GM23338 (cell line): ENCODE measurements at regions not wholly inside any gene's neighbourhood (a gene's known extent, or its start where the extent isn't known, plus 50 kb on each side); places are given as distances from the start of the nearest gene placed in this dataset.

Experiments used
- ATAC-seq: fragments of 200-7000 bp; cut with Tn5 transposase; 3 replicates; pipeline ENCODE4 v1.9.1; 2020
- DNase-seq: peaks from one replicate; pipeline ENCODE4 v3.0.0-alpha.2; 2015; ENCODE audit warnings: low spot score
- H2AFZ ChIP-seq: fragments of 200-600 bp; sonication (generic); 2 replicates; pipeline ENCODE4 v1.8.0; 2016; ENCODE audit warnings: antibody characterized with exemption, mild to moderate bottlenecking, moderate library complexity
- H3F3A ChIP-seq: fragments of 200-600 bp; sonication (generic); replicated peaks from 2 replicates; pipeline ENCODE4 v1.8.0; 2017; ENCODE audit warnings: antibody characterized with exemption, mixed run types, low read depth
- H3K27ac ChIP-seq: fragments of 200-600 bp; sonication (generic); 2 replicates; pipeline ENCODE4 v1.6.1; 2016; ENCODE audit warnings: low read depth
- H3K27me3 ChIP-seq: fragments of 200-600 bp; sonication (generic); 2 replicates; pipeline ENCODE4 v1.8.0; 2016; ENCODE audit warnings: mild to moderate bottlenecking, mixed run types, moderate library complexity; ENCODE audit not compliant: insufficient read depth
- H3K36me3 ChIP-seq: fragments of 200-600 bp; sonication (generic); 2 replicates; pipeline ENCODE4 v1.8.0; 2016; ENCODE audit warnings: mild to moderate bottlenecking; ENCODE audit not compliant: insufficient read depth
- H3K4me1 ChIP-seq: fragments of 200-600 bp; sonication (generic); 2 replicates; pipeline ENCODE4 v1.8.0; 2016; ENCODE audit warnings: mild to moderate bottlenecking, moderate library complexity; ENCODE audit not compliant: insufficient read depth
- H3K4me2 ChIP-seq: fragments of 200-600 bp; sonication (generic); 2 replicates; pipeline ENCODE4 v1.7.1; 2017; ENCODE audit warnings: mixed run types
- H3K4me3 ChIP-seq: fragments of 200-600 bp; sonication (generic); 2 replicates; pipeline ENCODE4 v1.6.1; 2016; ENCODE audit warnings: mixed run types
- H3K79me2 ChIP-seq: fragments of 200-600 bp; sonication (generic); replicated peaks from 2 replicates; pipeline ENCODE4 v1.8.0; 2017; ENCODE audit warnings: mild to moderate bottlenecking; ENCODE audit not compliant: insufficient read depth
- H3K9me2 ChIP-seq: fragments of 200-600 bp; sonication (generic); 2 replicates; pipeline ENCODE4 v1.8.0; 2017; ENCODE audit not compliant: insufficient read depth
- H4K20me1 ChIP-seq: fragments of 200-600 bp; sonication (generic); replicated peaks from 2 replicates; pipeline ENCODE4 v1.8.0; 2017; ENCODE audit warnings: mild to moderate bottlenecking; ENCODE audit not compliant: insufficient read depth
- H3K27ac Mint-ChIP-seq: 2 replicates; pipeline ENCODE4 v1.8.0; 2020; ENCODE audit warnings: inconsistent platforms, mild to moderate bottlenecking, moderate library complexity, mixed read lengths
- H3K27me3 Mint-ChIP-seq: 3 replicates; pipeline ENCODE4 v1.8.0; 2022; ENCODE audit warnings: low read depth, mild to moderate bottlenecking, moderate library complexity, mixed read lengths, inconsistent platforms; ENCODE audit not compliant: insufficient read depth, poor library complexity
- H3K36me3 Mint-ChIP-seq: 3 replicates; pipeline ENCODE4 v1.8.0; 2021; ENCODE audit warnings: low read depth, mild to moderate bottlenecking, inconsistent platforms, moderate library complexity, mixed read lengths
- H3K4me1 Mint-ChIP-seq: 3 replicates; pipeline ENCODE4 v1.8.0; 2020; ENCODE audit warnings: mild to moderate bottlenecking, inconsistent platforms, mixed read lengths
- H3K4me3 Mint-ChIP-seq: 3 replicates; pipeline ENCODE4 v1.8.0; 2021; ENCODE audit warnings: moderate library complexity, mild to moderate bottlenecking, inconsistent platforms, mixed read lengths
- H3K9me3 Mint-ChIP-seq: 3 replicates; pipeline ENCODE4 v1.8.0; 2020; ENCODE audit warnings: moderate library complexity, mild to moderate bottlenecking, inconsistent platforms, mixed read lengths
- CREB1 ChIP-seq: fragments of 250-450 bp; sonication (Bioruptor Pico); IDR thresholded peaks from 2 replicates; pipeline ENCODE4 v1.5.0; 2020; ENCODE audit warnings: low read depth, mild to moderate bottlenecking, moderate library complexity
- CTCF ChIP-seq, 2 experiments: fragments of 200-600 bp in 1 of 2; sonication (generic) in 1 of 2; conservative IDR thresholded peaks; 2 replicates each; pipeline versions ENCODE4 v1.5.1 to v1.6.1; 2016 to 2017; ENCODE audit warnings: antibody characterized with exemption in 2 of 2, low read depth in 2 of 2, mild to moderate bottlenecking in 2 of 2, moderate library complexity in 1 of 2
- EZH2 ChIP-seq: fragments of 200-600 bp; sonication (generic); IDR thresholded peaks from one replicate; pipeline ENCODE4 v1.8.0; 2017; ENCODE audit warnings: antibody characterized with exemption, mild to moderate bottlenecking, low read depth; ENCODE audit not compliant: unreplicated experiment
- EZH2phosphoT487 ChIP-seq: fragments of 200-600 bp; sonication (generic); IDR thresholded peaks from one replicate; pipeline ENCODE4 v1.8.1; 2018; ENCODE audit warnings: antibody characterized with exemption; ENCODE audit not compliant: unreplicated experiment
- JUNB ChIP-seq: IDR thresholded peaks from one replicate; pipeline ENCODE4 v1.6.1; 2016; ENCODE audit warnings: antibody characterized with exemption; ENCODE audit not compliant: unreplicated experiment
- NANOG ChIP-seq: IDR thresholded peaks from 2 replicates; pipeline ENCODE4 v1.6.1; 2016; ENCODE audit warnings: antibody characterized with exemption, borderline replicate concordance
- POLR2AphosphoS5 ChIP-seq: IDR thresholded peaks from 2 replicates; pipeline ENCODE4 v1.6.1; 2016; ENCODE audit warnings: antibody characterized with exemption, low read depth
- STAT1 ChIP-seq: IDR thresholded peaks from one replicate; pipeline ENCODE4 v1.6.1; 2016; ENCODE audit warnings: antibody characterized with exemption; ENCODE audit not compliant: unreplicated experiment
- ZNF114 ChIP-seq: fragments of 250-450 bp; sonication (Bioruptor Pico); IDR thresholded peaks from 2 replicates; pipeline ENCODE4 v1.5.0; 2020; ENCODE audit warnings: mild to moderate bottlenecking, moderate library complexity
- ZNF331 ChIP-seq: fragments of 250-450 bp; sonication (Bioruptor Pico); IDR thresholded peaks from 2 replicates; pipeline ENCODE4 v1.5.0; 2020; ENCODE audit warnings: low read depth, mild to moderate bottlenecking, moderate library complexity
- ZNF462 ChIP-seq: fragments of 250-450 bp; sonication (Bioruptor Pico); IDR thresholded peaks from 2 replicates; pipeline ENCODE4 v1.5.0; 2020; ENCODE audit warnings: mild to moderate bottlenecking, moderate library complexity
- TF ChIP-seq, protein P1 (sequence below): IDR thresholded peaks from one replicate; pipeline ENCODE4 v1.6.1; 2018; ENCODE audit warnings: antibody characterized with exemption; ENCODE audit not compliant: unreplicated experiment
- TF ChIP-seq, protein P2 (sequence below): IDR thresholded peaks from 2 replicates; pipeline ENCODE4 v1.6.1; 2016; ENCODE audit warnings: antibody characterized with exemption

DNA sequence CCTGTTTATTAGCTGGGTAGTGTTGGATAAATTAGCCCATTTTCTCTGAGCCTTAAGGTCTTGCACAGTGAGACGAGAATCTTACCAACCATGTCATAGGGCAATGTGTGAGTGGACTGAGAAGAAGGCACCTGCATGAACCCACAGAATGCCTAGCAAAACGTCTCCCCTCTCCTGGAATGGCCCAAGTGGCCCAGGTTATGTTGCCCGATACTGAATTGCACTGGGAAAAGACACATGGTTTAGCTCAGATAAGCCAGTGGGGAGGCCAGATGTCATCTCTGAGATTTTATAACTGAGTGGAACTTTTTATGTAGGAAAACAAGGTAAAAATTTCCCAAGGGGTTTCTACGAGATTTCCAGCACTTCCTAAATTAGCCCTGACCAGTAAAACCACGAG is 104.7 kb upstream of the IKZF1 start:
- Histone ChIP-seq H3K4me1 (0 out of 2 replicates have a peak, but pooled peaks cover 4% of the 10 kb centered on the region), H4K20me1 (no peaks in the 10 kb centered on the region), H3K27ac (no peak overlapping the region), H3K79me2 (no peaks in the 10 kb centered on the region), H3K27me3 (no peaks in the 10 kb centered on the region), H2AFZ (no peak overlapping the region), H3F3A (no peaks in the 10 kb centered on the region), H3K9me2 (no peaks in the 10 kb centered on the region), H3K4me3 (no peak overlapping the region), H3K4me2 (no peak overlapping the region), H3K36me3 (no peaks in the 10 kb centered on the region)
- H3K36me3 Mint-ChIP-seq, result no peaks in the 10 kb centered on the region
- peaks cover 11% of the 10 kb centered on the region; the same call in 2 of the 3 replicates for H3K4me1 Mint-ChIP-seq
- no peak for ATAC-seq
- peaks cover 2% of the 10 kb centered on the region for H3K27me3 Mint-ChIP-seq
- H3K27ac Mint-ChIP-seq, result no peak overlapping the region
- H3K4me3 Mint-ChIP-seq, result no peak overlapping the region
- TF ChIP-seq CTCF (conservative IDR thresholded peaks at IDR 0.05; ENCODE audit: low read depth in 2 of 2), result no peak
- TF ChIP-seq, protein P1, sequence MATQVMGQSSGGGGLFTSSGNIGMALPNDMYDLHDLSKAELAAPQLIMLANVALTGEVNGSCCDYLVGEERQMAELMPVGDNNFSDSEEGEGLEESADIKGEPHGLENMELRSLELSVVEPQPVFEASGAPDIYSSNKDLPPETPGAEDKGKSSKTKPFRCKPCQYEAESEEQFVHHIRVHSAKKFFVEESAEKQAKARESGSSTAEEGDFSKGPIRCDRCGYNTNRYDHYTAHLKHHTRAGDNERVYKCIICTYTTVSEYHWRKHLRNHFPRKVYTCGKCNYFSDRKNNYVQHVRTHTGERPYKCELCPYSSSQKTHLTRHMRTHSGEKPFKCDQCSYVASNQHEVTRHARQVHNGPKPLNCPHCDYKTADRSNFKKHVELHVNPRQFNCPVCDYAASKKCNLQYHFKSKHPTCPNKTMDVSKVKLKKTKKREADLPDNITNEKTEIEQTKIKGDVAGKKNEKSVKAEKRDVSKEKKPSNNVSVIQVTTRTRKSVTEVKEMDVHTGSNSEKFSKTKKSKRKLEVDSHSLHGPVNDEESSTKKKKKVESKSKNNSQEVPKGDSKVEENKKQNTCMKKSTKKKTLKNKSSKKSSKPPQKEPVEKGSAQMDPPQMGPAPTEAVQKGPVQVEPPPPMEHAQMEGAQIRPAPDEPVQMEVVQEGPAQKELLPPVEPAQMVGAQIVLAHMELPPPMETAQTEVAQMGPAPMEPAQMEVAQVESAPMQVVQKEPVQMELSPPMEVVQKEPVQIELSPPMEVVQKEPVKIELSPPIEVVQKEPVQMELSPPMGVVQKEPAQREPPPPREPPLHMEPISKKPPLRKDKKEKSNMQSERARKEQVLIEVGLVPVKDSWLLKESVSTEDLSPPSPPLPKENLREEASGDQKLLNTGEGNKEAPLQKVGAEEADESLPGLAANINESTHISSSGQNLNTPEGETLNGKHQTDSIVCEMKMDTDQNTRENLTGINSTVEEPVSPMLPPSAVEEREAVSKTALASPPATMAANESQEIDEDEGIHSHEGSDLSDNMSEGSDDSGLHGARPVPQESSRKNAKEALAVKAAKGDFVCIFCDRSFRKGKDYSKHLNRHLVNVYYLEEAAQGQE, result no peak
- no peak for TF ChIP-seq EZH2phosphoT487
- no peak for TF ChIP-seq CREB1 (CRISPR knock-in tag)
- no peak for TF ChIP-seq ZNF331 (CRISPR knock-in tag)
- no peak for TF ChIP-seq POLR2AphosphoS5
- no peak for TF ChIP-seq STAT1
- TF ChIP-seq JUNB, result no peak
- no peak for TF ChIP-seq ZNF462 (CRISPR knock-in tag)
- TF ChIP-seq, protein P2, sequence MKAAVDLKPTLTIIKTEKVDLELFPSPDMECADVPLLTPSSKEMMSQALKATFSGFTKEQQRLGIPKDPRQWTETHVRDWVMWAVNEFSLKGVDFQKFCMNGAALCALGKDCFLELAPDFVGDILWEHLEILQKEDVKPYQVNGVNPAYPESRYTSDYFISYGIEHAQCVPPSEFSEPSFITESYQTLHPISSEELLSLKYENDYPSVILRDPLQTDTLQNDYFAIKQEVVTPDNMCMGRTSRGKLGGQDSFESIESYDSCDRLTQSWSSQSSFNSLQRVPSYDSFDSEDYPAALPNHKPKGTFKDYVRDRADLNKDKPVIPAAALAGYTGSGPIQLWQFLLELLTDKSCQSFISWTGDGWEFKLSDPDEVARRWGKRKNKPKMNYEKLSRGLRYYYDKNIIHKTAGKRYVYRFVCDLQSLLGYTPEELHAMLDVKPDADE, result no peak
- TF ChIP-seq NANOG, result no peak
- no peak for TF ChIP-seq EZH2
- no peak for TF ChIP-seq ZNF114 (CRISPR knock-in tag)
- no peaks in the 10 kb centered on the region for H3K9me3 Mint-ChIP-seq
- no peak for DNase-seq
